Muscle of leg (tissue), 3 donors: ENCODE measurements at regions not wholly inside any gene's neighbourhood (a gene's known extent, or its start where the extent isn't known, plus 50 kb on each side); places are given as distances from the start of the nearest gene placed in this dataset.

ENCODE experiments used
- DNase-seq: peaks from one replicate; pipeline ENCODE4 v3.0.0; 2013
- H3K27ac ChIP-seq: one replicate; pipeline ENCODE4 v1.5.1; 2013; ENCODE audit warnings: mild to moderate bottlenecking, low read length, control low read depth
- H3K27me3 ChIP-seq: one replicate; pipeline ENCODE4 v1.6.1; 2013; ENCODE audit warnings: low read length; ENCODE audit not compliant: control insufficient read depth, insufficient read depth
- H3K36me3 ChIP-seq: one replicate; pipeline ENCODE4 v1.6.1; 2013; ENCODE audit warnings: low read length; ENCODE audit not compliant: control insufficient read depth, insufficient read depth
- H3K4me1 ChIP-seq: one replicate; pipeline ENCODE4 v1.6.1; 2013; ENCODE audit warnings: low read length; ENCODE audit not compliant: control insufficient read depth, insufficient read depth
- H3K4me3 ChIP-seq: one replicate; pipeline ENCODE4 v1.5.1; 2013; ENCODE audit warnings: low read length, control low read depth
- H3K9me3 ChIP-seq: replicated peaks from 2 replicates; pipeline ENCODE4 v1.6.1; 2013; ENCODE audit warnings: low read depth, low read length; ENCODE audit not compliant: control insufficient read depth
- WGBS: methylation state at CpG from one replicate; pipeline ENCODE4 v1.1.5; 2013; ENCODE audit warnings: missing lambda C conversion rate; ENCODE audit not compliant: insufficient coverage; 5-methylcytosine and 5-hydroxymethylcytosine counted together

DNA sequence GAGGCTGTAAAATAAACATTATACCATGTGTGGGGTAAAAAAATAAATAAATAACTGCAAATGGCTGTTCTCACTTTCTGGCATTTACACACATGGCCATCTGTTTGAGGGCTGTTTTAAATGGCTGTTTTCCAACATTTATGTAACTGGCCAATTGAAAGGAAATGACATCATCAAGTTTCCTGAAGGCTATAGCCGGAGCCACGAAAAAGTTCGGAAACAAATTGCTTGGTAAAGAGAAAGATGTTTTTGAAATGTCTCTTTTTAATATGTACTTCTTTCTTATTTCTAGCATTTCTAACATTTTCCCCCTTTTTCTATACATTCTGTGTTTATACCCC is 95.4 kb upstream of the DAB2 start:
- no CpG with 5 or more reads among the region's 3 CpGs for whole genome bisulfite sequencing
- no peaks in the 10 kb centered on the region for H3K36me3 ChIP-seq
- no peaks in the 10 kb centered on the region for H3K27me3 ChIP-seq
- no peak overlapping the region for H3K4me3 ChIP-seq
- peak; percentile 97 for DNase-seq
- H3K9me3 ChIP-seq = no peaks in the 10 kb centered on the region
- peak overlapping the region; percentile 95 for H3K27ac ChIP-seq
- H3K4me1 ChIP-seq = peaks cover 10% of the 10 kb centered on the region

DNA sequence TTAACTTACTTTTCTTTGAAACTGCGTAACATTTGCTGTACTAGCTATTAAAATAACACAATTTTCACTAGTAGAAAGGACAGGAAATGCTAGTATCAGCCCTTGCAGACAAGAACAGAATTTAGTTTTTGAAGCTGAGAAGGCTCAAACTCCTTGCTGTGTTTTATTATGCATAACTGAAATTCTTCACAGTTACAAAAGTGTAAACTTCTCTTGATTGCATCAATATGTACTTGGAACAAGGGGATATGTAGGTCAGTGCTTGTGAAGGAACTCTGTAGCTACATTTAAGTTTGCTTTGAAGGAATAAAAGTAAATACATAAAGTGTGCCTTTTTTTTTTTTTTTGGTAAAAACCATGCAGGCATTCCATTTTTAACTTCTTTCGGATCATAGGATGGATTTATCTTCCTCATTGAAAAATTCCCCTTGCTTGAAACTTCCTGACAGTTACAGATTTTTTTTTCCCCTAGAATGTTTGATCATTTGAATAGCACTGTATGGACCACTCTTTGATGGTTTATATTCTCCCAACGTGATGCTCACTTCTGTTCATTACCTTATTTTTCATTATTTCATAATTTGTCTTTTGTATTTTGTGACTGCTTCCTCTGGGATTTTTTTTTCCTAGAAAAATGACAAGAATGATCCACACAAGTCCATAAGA is 94.9 kb upstream of the DAB2 start:
- Histone ChIP-seq H3K27me3 (no peaks in the 10 kb centered on the region), H3K9me3 (no peaks in the 10 kb centered on the region), H3K4me1 (peaks cover 10% of the 10 kb centered on the region), H3K36me3 (no peaks in the 10 kb centered on the region), H3K4me3 (no peak overlapping the region), H3K27ac (peak overlapping the region; percentile 95)
- DNase-seq = peak; percentile 83
- no CpG with 5 or more reads among the region's 3 CpGs for WGBS

DNA sequence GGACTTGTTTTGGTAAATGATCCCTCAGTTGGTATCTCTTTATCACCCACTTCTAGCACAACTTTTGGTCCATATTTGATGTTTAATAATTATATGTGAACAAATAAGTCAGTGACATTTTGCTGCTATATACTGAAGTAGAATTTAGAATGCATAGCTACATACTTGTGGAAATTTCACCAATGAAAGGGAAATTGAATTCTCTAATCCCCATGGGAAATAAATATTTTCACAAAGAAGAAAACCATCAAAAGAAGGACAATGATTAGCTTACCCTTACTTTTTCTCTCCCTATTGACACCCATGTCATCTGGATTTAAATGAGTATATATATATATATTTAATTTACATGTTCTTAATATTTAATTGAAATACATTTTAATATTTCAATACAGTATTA is 94.3 kb upstream of the DAB2 start:
- Histone ChIP-seq H3K27me3 (no peaks in the 10 kb centered on the region), H3K36me3 (no peaks in the 10 kb centered on the region), H3K9me3 (no peaks in the 10 kb centered on the region), H3K27ac (peak overlapping the region; percentile 95), H3K4me3 (no peak overlapping the region), H3K4me1 (peaks cover 10% of the 10 kb centered on the region)
- DNase-seq = no peak

DNA sequence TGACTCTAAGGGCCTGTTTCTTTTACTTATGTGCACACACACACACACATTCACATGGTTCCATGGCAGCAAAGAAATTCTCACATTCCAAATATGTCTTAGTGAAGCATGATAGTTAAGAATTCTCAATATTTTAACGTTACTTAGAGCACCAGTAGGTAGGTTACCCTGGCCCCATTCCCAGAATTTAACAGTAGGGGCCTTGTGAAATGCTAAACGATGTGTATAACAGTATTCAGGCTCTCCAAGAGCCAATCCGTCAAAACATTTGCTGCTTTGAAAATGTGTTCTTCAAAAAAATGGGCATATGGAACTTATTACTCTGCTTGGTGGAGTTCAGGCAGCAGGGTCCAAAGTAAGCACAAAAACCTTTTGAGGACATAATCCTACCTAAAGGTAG is 93.7 kb upstream of the DAB2 start:
- Histone ChIP-seq H3K4me1 (peaks cover 10% of the 10 kb centered on the region), H3K27ac (peak overlapping the region; percentile 95), H3K4me3 (no peak overlapping the region), H3K27me3 (no peaks in the 10 kb centered on the region), H3K9me3 (no peaks in the 10 kb centered on the region), H3K36me3 (no peaks in the 10 kb centered on the region)
- peak; percentile 87 for DNase-seq
- WGBS = 31% methylated on average over 2 of the region's 3 CpGs

DNA sequence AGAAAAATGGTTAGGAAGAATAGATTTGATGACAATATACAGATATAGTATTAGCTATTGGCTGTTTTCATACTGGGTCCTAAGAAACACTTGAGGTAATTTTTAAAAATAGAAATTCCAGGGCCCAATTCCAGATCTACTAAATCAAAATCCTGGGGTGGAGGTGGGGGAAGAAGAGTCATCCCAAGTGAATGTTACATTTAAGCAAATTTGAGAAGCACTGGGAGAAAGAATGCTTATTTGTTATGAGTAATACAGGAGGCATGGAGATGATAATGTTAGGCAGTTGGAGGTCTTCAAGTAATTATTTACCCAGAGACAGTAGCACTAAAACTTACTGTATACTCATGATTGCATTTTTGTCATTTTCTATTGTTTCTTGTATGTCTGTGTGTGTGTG is 93.0 kb upstream of the DAB2 start:
- Histone ChIP-seq H3K27me3 (no peaks in the 10 kb centered on the region), H3K36me3 (no peaks in the 10 kb centered on the region), H3K9me3 (no peaks in the 10 kb centered on the region), H3K4me1 (peaks cover 10% of the 10 kb centered on the region), H3K27ac (peak overlapping the region; percentile 53), H3K4me3 (no peak overlapping the region)
- DNase-seq = peak; percentile 86

DNA sequence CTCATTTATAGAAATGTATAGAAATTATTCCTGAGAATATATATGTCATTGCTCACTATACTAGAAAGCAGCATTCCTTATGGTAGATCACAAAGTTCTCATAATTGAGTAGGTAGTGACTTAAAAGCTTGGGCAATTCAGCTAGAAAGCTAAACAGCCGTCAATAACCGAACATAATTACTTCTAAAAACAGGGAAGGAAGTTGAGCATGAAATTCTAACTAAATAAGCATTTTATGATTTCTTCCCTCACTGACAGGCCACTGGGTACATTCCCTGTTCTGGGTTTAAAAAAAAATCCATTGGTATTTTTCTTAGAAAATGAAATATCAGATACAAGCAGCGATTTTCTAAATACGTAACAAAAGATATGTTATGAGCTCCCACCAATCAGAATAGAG is 91.1 kb upstream of the DAB2 start:
- Histone ChIP-seq H3K36me3 (no peaks in the 10 kb centered on the region), H3K27ac (no peak overlapping the region), H3K9me3 (no peaks in the 10 kb centered on the region), H3K4me3 (no peak overlapping the region), H3K4me1 (peaks cover 6% of the 10 kb centered on the region), H3K27me3 (no peaks in the 10 kb centered on the region)
- WGBS = no CpG with 5 or more reads among the region's 4 CpGs
- no peak for DNase-seq

DNA sequence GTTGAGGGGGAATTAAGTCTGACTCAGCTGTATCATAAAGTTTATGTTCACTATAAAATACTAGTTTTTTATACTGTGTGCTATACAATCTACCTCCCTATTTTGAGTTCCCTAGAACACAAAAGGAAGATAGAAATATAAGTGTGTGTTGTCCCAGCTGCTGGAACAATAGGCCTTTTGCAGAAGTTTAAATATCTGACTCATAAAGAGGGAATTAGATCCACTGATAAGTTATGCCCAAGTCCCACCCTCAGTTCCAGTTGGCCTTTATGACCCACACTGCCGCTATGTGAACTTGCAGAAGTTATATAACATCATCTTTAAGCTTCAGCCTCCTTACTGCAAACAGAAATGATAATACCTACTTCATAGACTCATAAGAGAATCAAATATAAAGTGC is 88.5 kb upstream of the DAB2 start:
- Histone ChIP-seq H3K27ac (no peak overlapping the region), H3K27me3 (no peaks in the 10 kb centered on the region), H3K4me3 (no peak overlapping the region), H3K36me3 (no peaks in the 10 kb centered on the region), H3K4me1 (no peaks in the 10 kb centered on the region), H3K9me3 (no peaks in the 10 kb centered on the region)
- WGBS = no CpG with 5 or more reads among the region's 1 CpG
- DNase-seq = no peak

DNA sequence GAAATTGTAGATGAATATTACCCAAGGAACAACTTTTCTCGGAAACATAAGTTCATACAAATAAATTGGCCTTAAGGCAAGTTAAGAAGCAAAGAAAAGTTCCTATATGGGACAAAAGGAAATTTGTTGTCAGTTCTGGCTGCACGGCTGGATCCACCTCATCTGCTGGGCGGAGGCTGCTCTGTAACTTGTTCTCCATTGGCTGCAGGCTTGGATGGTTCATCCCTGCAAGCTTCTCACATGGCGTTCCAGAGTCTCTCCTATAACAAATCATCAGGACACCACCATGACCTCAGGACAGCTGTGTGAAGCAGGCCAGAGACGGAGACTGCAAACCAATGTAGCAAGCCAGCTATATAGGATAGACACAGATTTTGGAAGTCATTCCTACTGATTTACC is 81.4 kb upstream of the DAB2 start:
- no peaks in the 10 kb centered on the region for H3K27me3 ChIP-seq
- H3K27ac ChIP-seq = peak overlapping the region; percentile 90
- no peaks in the 10 kb centered on the region for H3K36me3 ChIP-seq
- peak; percentile 98 for DNase-seq
- peaks cover 28% of the 10 kb centered on the region for H3K4me1 ChIP-seq
- no peak overlapping the region for H3K4me3 ChIP-seq
- H3K9me3 ChIP-seq = no peaks in the 10 kb centered on the region
- 27% methylated on average over 2 of the region's 5 CpGs for WGBS

DNA sequence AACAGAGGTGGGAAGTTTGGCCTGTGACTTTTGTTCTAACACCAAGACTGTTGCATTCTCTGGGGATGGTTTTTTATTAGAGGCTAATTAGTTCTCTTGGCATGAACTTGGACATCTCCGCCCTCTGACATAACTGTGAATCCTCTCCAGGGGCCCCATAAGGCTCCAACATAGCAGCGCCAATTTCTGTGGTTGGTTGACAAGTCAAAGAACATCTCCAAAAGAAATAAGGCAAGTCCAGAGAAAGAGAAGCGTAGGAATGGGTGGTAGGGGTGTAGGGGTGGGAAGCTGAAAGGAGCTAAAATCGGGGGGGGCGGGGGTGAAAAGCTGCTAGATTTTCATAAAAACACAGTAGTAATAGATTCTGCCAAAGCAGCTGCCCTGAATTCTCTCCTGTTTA is 81.0 kb upstream of the DAB2 start:
- Histone ChIP-seq H3K36me3 (no peaks in the 10 kb centered on the region), H3K27me3 (no peaks in the 10 kb centered on the region), H3K9me3 (no peaks in the 10 kb centered on the region), H3K4me1 (peaks cover 28% of the 10 kb centered on the region), H3K27ac (peak overlapping the region; percentile 90), H3K4me3 (no peak overlapping the region)
- no peak for DNase-seq
- no CpG with 5 or more reads among the region's 5 CpGs for WGBS

DNA sequence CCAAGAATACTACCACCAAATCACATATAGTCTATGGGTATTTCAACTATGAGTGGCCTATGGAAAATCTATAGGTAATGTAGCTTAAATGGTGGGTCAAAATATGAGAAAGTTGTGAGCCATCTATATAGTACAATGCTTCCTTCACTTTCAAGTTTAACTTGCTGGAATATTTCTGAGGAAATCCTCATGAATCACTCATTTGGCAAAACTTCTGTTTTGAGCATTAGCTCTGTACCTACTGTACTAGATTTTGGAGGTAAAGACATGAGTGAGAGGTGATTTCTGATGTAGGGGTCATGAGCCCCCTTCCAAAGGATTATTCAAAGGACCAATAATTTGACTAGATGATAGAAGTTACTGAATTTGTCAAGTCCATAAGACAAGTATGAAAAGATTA is 80.6 kb upstream of the DAB2 start:
- peak; percentile 59 for DNase-seq
- Histone ChIP-seq H3K27me3 (no peaks in the 10 kb centered on the region), H3K4me1 (peaks cover 30% of the 10 kb centered on the region), H3K36me3 (no peaks in the 10 kb centered on the region), H3K9me3 (no peaks in the 10 kb centered on the region), H3K27ac (peak overlapping the region; percentile 90), H3K4me3 (no peak overlapping the region)

DNA sequence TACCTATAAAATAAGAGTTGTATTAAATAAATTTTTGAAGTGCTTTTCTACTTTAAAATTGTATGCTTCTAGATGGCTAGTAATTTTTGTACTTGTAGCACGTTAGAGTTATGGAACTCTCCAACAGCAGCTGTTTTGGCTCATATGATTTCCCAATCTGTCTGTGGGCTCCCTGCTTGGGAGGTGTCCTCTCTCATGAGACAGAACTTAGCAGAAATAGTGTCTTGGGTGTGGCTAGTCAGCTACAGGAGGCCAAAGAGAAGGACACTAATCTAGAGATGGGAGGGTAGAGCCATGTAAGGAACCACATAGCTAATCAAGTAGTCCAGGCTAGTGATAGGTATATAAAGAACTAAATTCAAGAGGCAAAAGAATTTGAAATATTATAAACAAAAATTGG is 78.4 kb upstream of the DAB2 start:
- Histone ChIP-seq H3K36me3 (no peaks in the 10 kb centered on the region), H3K27ac (peak overlapping the region; percentile 93), H3K4me1 (peaks cover 34% of the 10 kb centered on the region), H3K27me3 (no peaks in the 10 kb centered on the region), H3K4me3 (no peak overlapping the region), H3K9me3 (no peaks in the 10 kb centered on the region)
- peak; percentile 75 for DNase-seq
- WGBS = no CpG with 5 or more reads among the region's 1 CpG
